Ovary (tissue), 3 donors: ENCODE measurements at regions not wholly inside any gene's neighbourhood (a gene's known extent, or its start where the extent isn't known, plus 50 kb on each side); places are given as distances from the start of the nearest gene placed in this dataset.

Experiments used
- POLR2A ChIP-seq: fragments of 450-650 bp; IDR thresholded peaks from one replicate; pipeline ENCODE4 v1.6.1; 2017; ENCODE audit warnings: antibody characterized with exemption, mild to moderate bottlenecking, moderate library complexity
- TF ChIP-seq, protein P1 (sequence below), 3 donors: fragments of 450-650 bp in 2 of 3; fragments of 200-600 bp in 1 of 3; IDR thresholded peaks; one replicate each; pipeline versions ENCODE4 v1.5.1 to v1.8.0; 2016 to 2022; ENCODE audit warnings: antibody characterized with exemption in 3 of 3, mild to moderate bottlenecking in 1 of 3
- donor health status: DM: no; HTN: no; CAD: no.

DNA sequence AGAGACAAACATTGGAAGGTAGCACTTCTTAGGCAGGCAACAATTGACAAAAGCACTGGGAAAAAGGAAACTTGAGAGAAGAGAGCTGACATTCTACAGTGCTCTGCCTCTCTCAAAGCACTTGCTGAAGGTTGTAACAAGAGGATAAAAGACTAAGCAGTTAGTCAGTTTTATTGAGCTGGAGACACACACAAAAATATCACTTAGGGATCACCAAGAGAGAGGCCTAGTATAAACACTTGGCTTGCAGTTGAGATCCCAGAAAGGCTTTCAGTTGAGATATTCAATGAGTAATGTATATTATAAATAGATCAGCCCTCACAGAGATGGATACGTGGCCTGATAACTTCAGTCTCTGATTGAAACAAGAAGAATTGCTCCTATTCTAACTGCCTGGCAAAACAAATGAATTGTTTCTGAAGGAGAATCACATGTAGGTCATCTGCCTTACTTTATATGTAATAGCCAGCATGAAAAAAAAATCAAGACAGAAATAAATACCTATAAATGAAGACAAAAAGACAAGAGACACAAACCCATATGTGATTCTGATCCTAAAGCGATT lies 747.2 kb upstream of the MAN1A1 start:
- no peak for TF ChIP-seq POLR2A
- TF ChIP-seq, protein P1, sequence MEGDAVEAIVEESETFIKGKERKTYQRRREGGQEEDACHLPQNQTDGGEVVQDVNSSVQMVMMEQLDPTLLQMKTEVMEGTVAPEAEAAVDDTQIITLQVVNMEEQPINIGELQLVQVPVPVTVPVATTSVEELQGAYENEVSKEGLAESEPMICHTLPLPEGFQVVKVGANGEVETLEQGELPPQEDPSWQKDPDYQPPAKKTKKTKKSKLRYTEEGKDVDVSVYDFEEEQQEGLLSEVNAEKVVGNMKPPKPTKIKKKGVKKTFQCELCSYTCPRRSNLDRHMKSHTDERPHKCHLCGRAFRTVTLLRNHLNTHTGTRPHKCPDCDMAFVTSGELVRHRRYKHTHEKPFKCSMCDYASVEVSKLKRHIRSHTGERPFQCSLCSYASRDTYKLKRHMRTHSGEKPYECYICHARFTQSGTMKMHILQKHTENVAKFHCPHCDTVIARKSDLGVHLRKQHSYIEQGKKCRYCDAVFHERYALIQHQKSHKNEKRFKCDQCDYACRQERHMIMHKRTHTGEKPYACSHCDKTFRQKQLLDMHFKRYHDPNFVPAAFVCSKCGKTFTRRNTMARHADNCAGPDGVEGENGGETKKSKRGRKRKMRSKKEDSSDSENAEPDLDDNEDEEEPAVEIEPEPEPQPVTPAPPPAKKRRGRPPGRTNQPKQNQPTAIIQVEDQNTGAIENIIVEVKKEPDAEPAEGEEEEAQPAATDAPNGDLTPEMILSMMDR (IDR thresholded peaks at IDR 0.05): no peak
